OCI-LY1 (cell line): ENCODE measurements at regions not wholly inside any gene's neighbourhood (a gene's known extent, or its start where the extent isn't known, plus 50 kb on each side); places are given as distances from the start of the nearest gene placed in this dataset.

Experiments used
- H2AFZ ChIP-seq: fragments of 200-600 bp; sonication (generic), shearing (Covaris generic); 2 replicates; pipeline ENCODE4 v1.6.0; 2014; ENCODE audit warnings: antibody characterized with exemption, mild to moderate bottlenecking, low read length
- H3F3A ChIP-seq: fragments of 200-600 bp; sonication (generic), shearing (Covaris generic); 2 replicates; pipeline ENCODE4 v1.6.0; 2014; ENCODE audit warnings: mild to moderate bottlenecking, antibody characterized with exemption, low read length, moderate library complexity; ENCODE audit not compliant: insufficient read depth
- H3K27ac ChIP-seq: fragments of 200-600 bp; sonication (generic); 2 replicates; pipeline ENCODE4 v1.5.1; 2014; ENCODE audit warnings: low read length, mixed run types, mild to moderate bottlenecking, low read depth; ENCODE audit not compliant: poor library complexity, severe bottlenecking
- H3K27me3 ChIP-seq: fragments of 200-600 bp; sonication (generic); 2 replicates; pipeline ENCODE4 v1.6.0; 2014; ENCODE audit warnings: antibody characterized with exemption, mild to moderate bottlenecking, low read length, moderate library complexity; ENCODE audit not compliant: insufficient read depth
- H3K36me3 ChIP-seq: fragments of 200-600 bp; sonication (generic); 2 replicates; pipeline ENCODE4 v1.6.1; 2014; ENCODE audit warnings: mild to moderate bottlenecking, antibody characterized with exemption, low read length, moderate library complexity, mixed read lengths; ENCODE audit not compliant: insufficient read depth
- H3K4me1 ChIP-seq: fragments of 200-600 bp; sonication (generic); 2 replicates; pipeline ENCODE4 v1.5.1; 2014; ENCODE audit warnings: mild to moderate bottlenecking, low read length, moderate library complexity; ENCODE audit not compliant: insufficient read depth, severe bottlenecking
- H3K4me2 ChIP-seq: fragments of 200-600 bp; sonication (generic), shearing (Covaris generic); 2 replicates; pipeline ENCODE4 v1.6.1; 2014; ENCODE audit warnings: low read length
- H3K4me3 ChIP-seq: fragments of 200-600 bp; sonication (generic); 2 replicates; pipeline ENCODE4 v1.5.1; 2014; ENCODE audit warnings: low read length, low read depth, mild to moderate bottlenecking, mixed read lengths; ENCODE audit not compliant: poor library complexity, severe bottlenecking
- H3K79me2 ChIP-seq: fragments of 200-600 bp; shearing (Covaris generic); 2 replicates; pipeline ENCODE4 v1.6.1; 2016; ENCODE audit warnings: mixed run types, low read length, mixed read lengths; ENCODE audit not compliant: insufficient read depth
- H3K9ac ChIP-seq: fragments of 200-600 bp; sonication (generic), shearing (Covaris generic); 2 replicates; pipeline ENCODE4 v1.6.1; 2014; ENCODE audit warnings: mild to moderate bottlenecking, low read length, mixed read lengths
- H3K9me2 ChIP-seq: fragments of 200-600 bp; sonication (generic), shearing (Covaris generic); 2 replicates; pipeline ENCODE4 v1.6.1; 2014; ENCODE audit warnings: low read depth, mild to moderate bottlenecking, low read length, mixed read lengths
- H3K9me3 ChIP-seq: fragments of 200-600 bp; shearing (Covaris generic); 2 replicates; pipeline ENCODE4 v1.6.1; 2014; ENCODE audit warnings: low read length, mixed read lengths
- H4K20me1 ChIP-seq: fragments of 200-600 bp; sonication (generic), shearing (Covaris generic); 2 replicates; pipeline ENCODE4 v1.6.0; 2016; ENCODE audit warnings: mild to moderate bottlenecking, low read length; ENCODE audit not compliant: insufficient read depth
- EZH2 ChIP-seq: fragments of 200-600 bp; sonication (generic), shearing (Covaris generic); IDR thresholded peaks from 2 replicates; pipeline ENCODE4 v1.8.0; 2017; ENCODE audit warnings: borderline replicate concordance, mixed run types, mild to moderate bottlenecking, antibody characterized with exemption, low read length, moderate library complexity, mixed read lengths
- TF ChIP-seq, protein P1 (sequence below): fragments of 200-600 bp; sonication (generic), shearing (Covaris generic); IDR thresholded peaks from 2 replicates; pipeline ENCODE4 v1.5.1; 2017; ENCODE audit warnings: mild to moderate bottlenecking, antibody characterized with exemption, low read length, moderate library complexity, mixed read lengths

DNA sequence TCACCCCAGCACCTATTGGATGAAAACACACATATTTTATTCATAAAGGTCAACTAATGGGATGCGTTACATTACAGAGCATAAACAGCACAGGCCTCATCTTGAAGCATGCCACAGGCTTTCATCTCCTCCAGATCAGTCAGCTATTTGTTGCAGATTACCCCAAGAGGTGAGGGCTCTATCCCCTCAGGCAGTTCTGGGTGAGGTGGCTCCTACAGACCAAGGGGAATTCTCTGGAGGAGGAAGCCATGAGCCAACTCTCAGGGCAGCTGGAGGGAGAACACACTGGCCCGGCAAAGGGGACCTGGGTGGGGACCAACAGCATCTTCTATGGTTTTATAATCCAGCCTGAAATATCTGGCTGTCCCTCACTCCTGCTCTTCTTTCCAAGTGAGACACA, 126.4 kb upstream of the BTBD3 start:
- Histone ChIP-seq H3K27me3 (no peaks in the 10 kb centered on the region), H3K36me3 (no peaks in the 10 kb centered on the region), H3K9ac (no peak overlapping the region), H3K9me3 (no peaks in the 10 kb centered on the region), H3F3A (no peaks in the 10 kb centered on the region), H2AFZ (no peak overlapping the region), H3K4me1 (no peaks in the 10 kb centered on the region), H3K79me2 (no peaks in the 10 kb centered on the region), H3K4me3 (no peak overlapping the region), H3K9me2 (no peaks in the 10 kb centered on the region), H3K4me2 (no peak overlapping the region), H3K27ac (no peak overlapping the region), H4K20me1 (no peaks in the 10 kb centered on the region)
- TF ChIP-seq EZH2: no peak
- TF ChIP-seq, protein P1, sequence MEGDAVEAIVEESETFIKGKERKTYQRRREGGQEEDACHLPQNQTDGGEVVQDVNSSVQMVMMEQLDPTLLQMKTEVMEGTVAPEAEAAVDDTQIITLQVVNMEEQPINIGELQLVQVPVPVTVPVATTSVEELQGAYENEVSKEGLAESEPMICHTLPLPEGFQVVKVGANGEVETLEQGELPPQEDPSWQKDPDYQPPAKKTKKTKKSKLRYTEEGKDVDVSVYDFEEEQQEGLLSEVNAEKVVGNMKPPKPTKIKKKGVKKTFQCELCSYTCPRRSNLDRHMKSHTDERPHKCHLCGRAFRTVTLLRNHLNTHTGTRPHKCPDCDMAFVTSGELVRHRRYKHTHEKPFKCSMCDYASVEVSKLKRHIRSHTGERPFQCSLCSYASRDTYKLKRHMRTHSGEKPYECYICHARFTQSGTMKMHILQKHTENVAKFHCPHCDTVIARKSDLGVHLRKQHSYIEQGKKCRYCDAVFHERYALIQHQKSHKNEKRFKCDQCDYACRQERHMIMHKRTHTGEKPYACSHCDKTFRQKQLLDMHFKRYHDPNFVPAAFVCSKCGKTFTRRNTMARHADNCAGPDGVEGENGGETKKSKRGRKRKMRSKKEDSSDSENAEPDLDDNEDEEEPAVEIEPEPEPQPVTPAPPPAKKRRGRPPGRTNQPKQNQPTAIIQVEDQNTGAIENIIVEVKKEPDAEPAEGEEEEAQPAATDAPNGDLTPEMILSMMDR: no peak

DNA sequence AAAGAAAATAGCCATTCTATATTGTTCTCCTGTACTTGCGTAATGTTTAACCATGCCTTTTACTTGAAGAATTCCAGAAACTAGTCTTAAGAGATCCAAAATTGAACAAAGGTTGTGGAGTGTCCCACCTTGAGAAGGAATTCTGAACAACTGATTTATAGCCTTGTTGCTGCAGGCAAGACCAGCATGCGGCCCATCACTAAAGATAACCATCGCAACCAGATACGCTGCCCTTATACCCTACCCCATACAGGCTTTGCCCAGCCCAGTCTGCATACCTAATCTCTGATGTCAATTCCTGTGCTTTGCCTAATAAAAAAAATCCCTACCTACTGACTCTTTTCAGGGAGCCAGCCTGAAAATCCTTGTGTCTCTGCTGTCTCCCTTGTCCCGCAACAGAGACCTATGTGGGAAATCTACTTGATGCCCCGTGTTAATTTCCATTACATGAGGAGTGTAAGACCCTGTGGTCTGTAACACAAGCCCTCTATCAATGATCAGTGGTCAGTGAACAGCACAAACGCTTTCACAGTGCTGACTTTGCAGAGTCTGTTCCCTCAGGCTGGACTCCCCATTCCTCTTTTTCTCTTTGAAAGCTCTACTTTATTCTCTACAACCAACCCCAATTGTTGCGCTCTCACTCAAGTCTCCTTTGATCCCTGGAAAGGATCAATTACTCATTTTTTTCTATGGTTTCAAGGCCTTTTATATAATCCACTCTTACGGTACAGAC, 125.7 kb upstream of the BTBD3 start:
- Histone ChIP-seq H3K4me2 (no peak overlapping the region), H3K27ac (no peak overlapping the region), H3K4me1 (no peaks in the 10 kb centered on the region), H3F3A (no peaks in the 10 kb centered on the region), H3K9ac (no peak overlapping the region), H4K20me1 (no peaks in the 10 kb centered on the region), H3K36me3 (no peaks in the 10 kb centered on the region), H3K4me3 (no peak overlapping the region), H3K9me3 (no peaks in the 10 kb centered on the region), H3K79me2 (no peaks in the 10 kb centered on the region), H3K9me2 (no peaks in the 10 kb centered on the region), H2AFZ (no peak overlapping the region), H3K27me3 (no peaks in the 10 kb centered on the region)
- TF ChIP-seq, protein P1: no peak
- TF ChIP-seq EZH2: no peak

DNA sequence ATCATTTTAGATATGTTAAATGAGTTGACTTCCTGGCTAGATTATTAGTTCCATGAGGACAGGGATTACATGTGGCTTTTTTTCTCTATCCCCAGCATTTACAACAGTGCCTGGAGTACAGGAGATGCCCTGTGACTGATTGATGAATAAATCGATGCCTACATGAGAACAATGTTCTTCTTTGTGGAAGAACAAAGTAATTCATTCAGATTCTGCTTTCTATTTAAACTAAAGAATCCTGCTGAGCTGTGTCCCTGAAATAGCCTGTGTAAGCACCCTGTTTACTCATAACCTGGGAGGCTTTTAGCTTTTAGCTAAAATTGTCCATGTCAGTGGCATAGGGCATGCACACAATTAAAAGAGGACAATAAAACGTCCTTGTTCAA, 125.1 kb upstream of the BTBD3 start:
- Histone ChIP-seq H3K4me2 (no peak overlapping the region), H3K36me3 (no peaks in the 10 kb centered on the region), H3K27me3 (no peaks in the 10 kb centered on the region), H3K9ac (no peak overlapping the region), H3K4me1 (no peaks in the 10 kb centered on the region), H2AFZ (no peak overlapping the region), H3K9me3 (no peaks in the 10 kb centered on the region), H4K20me1 (no peaks in the 10 kb centered on the region), H3K9me2 (no peaks in the 10 kb centered on the region), H3K79me2 (no peaks in the 10 kb centered on the region), H3K4me3 (no peak overlapping the region), H3F3A (no peaks in the 10 kb centered on the region), H3K27ac (no peak overlapping the region)
- TF ChIP-seq, protein P1: no peak
- no peak for TF ChIP-seq EZH2
